Left colon (tissue), 2 donors: ENCODE measurements at regions not wholly inside any gene's neighbourhood (a gene's known extent, or its start where the extent isn't known, plus 50 kb on each side); places are given as distances from the start of the nearest gene placed in this dataset.

Experiments used
- ATAC-seq: fragments of 200-7000 bp; cut with Tn5 transposase; one replicate; pipeline ENCODE4 v1.9.1; 2020; ENCODE audit warnings: mild to moderate bottlenecking, moderate library complexity
- DNase-seq, 2 donors: peaks; one replicate each; pipeline ENCODE4 v3.0.0-alpha.2; 2020
- intact Hi-C, 2 donors: fragments of 100-400 bp; cut with DNase I in 1 of 2; cut with micrococcal nuclease in 1 of 2; formaldehyde crosslinking; loops; one replicate each; pipeline versions ENCODE4 v1.11.2 to v1.14.0; 2022; cut with DNase I, micrococcal nuclease
- donor health status: DM: no; HTN: no; CAD: no.
- donor health status: DM: yes; HTN: yes; CAD: no.

DNA sequence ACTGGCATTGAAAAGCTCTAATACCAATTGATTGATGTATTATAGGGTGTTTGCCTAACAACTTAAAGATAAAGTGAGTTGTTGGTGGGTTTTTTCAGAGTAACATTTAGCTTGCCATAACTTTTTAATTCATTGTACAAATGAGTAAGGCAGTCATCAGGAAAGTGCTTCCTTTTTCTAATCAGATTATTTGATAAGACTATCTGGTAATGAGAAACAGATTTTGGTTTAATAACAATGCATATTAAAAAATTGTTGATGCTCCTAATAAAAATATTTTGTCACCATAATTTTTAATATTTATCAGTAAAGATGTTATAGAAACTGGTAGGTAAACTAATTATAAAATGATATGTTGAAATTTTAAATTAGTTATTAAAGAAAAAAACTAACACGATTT, 51.3 kb downstream of the BLTP1 start:
- no peak for ATAC-seq
- no peak for DNase-seq
- intact Hi-C loops = no loop called here

DNA sequence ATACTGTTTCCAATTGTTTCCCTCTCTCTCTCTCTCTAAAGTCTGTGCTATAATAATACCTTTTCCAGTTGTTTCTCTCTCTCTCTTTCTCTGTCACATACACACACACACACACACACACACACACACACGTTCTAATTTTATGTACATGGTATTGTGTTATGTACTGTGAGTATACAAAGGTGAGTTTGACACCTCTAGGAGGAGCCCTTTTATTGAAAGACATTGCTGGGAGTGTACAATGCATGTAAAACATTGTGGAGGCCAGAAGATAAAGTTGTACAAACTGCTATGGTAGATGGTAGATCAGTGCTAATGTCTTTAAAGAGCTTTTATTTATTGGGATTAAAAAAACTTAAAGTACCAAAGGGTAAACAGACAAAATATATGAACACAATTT, 53.6 kb downstream of the BLTP1 start:
- intact Hi-C loops = no loop called here
- peak; percentile 76 for ATAC-seq
- no peak for DNase-seq

DNA sequence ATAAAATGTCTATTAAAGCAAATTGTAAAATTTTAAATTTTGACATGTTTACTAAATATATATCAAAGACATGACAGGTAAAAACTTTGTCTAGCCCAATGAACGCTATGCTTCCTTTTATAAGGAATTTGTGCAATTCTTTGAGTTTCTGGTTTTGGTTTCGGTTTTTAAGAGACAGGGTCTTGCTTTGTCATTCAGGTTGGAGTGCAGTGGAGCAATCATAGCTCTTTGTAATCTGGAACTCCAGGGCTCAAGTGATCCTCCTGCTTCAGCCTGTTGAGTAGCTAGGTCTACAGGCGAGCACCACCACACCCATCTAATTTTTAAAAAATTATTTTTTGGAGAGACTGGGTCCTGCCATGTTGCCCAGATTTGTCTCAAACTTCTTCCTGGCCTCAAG, 60.7 kb downstream of the BLTP1 start:
- intact Hi-C loops = no loop called here
- ATAC-seq = no peak
- no peak for DNase-seq

DNA sequence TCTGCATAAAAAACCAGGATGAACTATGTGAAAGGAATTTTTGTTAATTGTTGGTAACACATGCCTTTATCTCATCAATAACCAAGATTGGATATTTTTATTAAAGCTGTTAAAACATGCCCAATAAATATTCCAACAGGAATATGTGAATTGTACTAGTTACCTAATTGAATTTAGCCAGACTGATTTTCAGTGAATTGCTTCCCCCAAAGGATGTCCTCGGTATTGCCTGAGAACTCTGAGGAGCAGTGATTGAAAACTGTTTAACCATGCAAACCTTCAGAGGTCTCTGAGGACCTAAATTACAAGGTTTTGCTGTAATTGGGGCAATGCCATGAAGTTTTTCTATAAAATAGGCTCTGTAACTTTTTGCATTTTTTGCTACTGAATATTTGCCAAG, 66.6 kb downstream of the BLTP1 start:
- intact Hi-C loops = no loop called here
- DNase-seq = no peak
- ATAC-seq = peak; percentile 53

DNA sequence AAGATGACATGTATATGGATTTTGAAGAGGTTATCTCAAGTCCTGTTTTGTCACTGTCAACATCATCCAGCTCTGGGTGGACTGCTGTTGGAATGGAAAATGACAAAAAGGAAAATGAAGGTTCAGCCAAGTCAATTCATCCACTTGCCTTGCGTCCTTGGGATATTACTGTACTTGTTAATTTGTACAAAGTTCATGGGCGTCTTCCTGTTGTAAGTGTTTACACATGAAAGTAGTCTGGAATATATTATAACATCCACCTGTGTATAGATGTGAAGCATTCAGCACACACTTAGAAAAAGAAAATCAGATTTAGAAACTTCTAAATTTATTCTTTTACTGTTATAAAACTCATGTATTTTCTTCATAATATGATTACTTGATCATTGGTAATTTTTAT, 67.2 kb downstream of the BLTP1 start:
- intact Hi-C loops = no loop called here
- ATAC-seq (peak; percentile 87), DNase-seq (no peak)

DNA sequence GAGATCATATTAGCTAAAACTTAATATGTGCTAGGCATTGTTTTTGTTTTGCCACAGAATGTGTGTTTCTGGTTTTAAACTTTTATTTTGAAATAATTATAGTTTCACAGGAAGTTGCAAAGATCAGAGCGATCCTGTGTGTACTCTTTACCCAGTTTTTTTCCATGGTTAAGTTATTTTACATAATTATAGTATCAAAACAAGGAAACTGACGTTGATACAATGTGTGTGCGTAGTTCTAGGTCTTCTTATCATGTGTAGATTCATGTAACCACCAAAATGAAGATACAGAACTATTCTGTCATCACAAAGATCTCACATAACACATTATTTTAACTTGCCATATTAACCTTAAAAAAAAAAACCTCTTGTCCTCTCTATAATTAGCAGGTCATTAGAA, 69.2 kb downstream of the BLTP1 start:
- intact Hi-C loops = no loop called here
- no peak for ATAC-seq

DNA sequence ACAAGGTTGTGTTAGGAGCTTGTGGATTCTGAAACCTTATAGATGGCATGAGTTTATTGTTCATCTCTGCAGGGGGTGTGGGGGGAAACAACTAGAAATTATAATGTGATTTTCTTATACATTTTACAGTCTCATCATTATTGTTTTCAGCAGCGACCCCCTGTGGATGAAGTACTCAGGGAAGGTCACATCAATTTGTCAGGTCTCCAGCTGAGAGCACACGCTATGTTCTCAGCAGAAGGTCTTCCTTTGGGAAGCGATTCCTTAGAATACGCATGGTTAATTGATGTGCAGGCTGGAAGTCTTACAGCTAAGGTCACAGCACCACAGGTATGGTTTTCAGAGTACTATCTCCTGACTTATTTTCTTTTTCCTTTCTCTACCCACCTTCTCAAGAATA, 72.2 kb downstream of the BLTP1 start:
- DNase-seq (no peak), ATAC-seq (no peak)
- intact Hi-C loops = no loop called here

More for the DNA sequence above, 69.2 kb downstream of the BLTP1 start:
- no peak for DNase-seq

DNA sequence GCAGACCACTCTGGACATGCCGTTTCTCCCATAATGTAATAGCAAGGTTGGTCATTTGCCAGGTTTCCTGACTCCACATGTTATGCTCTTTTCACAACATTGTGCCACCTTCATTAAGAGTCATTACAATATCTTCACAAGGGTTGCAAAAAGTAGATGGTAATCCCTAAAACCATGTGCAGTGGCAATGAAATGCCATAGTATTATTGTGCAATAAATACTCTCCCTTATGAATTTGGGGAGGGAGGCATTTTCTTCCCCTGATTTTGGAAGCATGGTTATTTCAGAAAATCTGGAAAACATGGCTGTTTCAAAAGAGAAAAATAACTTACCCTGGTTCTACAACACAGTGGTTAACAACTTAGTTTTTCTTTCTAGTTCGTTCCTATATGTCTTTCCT, 75.1 kb downstream of the BLTP1 start:
- DNase-seq (no peak), ATAC-seq (no peak)
- intact Hi-C loops = no loop called here

DNA sequence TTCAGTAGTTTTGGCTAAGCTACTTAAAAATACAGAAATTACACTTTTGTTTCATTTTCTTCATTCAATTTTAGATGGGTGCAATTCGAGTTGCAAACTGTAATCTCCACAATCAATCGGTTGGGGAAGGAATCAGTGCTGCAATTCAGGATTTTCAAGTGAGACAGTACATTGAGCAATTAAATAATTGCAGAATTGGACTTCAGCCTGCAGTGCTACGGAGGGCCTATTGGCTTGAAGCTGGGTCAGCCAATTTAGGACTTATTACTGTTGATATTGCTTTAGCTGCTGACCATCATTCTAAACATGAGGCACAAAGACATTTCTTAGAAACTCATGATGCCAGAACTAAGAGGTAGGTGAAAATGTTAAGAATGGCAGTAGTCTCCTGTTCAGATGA, 77.7 kb downstream of the BLTP1 start:
- intact Hi-C loops = no loop called here
- ATAC-seq (no peak), DNase-seq (no peak)

DNA sequence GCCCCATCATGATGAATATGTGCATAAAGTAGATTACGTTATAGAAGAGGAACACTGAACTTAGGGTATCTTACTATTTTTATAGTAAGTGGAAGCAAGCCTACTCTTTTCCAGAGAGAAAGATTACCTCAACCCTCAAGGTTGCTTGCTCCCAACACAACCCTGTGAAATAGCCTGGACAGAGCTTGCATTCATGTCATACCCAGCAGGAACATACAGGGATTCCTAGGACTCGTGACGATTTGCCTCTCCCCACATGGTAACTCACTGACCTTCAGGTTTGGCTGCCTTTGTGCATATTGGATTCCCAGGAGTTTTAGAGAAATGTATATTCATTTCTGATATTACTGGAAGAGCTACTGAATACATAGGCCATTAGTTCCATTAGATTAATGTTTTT, 80.5 kb downstream of the BLTP1 start:
- DNase-seq = no peak
- no peak for ATAC-seq
- intact Hi-C loops = no loop called here

DNA sequence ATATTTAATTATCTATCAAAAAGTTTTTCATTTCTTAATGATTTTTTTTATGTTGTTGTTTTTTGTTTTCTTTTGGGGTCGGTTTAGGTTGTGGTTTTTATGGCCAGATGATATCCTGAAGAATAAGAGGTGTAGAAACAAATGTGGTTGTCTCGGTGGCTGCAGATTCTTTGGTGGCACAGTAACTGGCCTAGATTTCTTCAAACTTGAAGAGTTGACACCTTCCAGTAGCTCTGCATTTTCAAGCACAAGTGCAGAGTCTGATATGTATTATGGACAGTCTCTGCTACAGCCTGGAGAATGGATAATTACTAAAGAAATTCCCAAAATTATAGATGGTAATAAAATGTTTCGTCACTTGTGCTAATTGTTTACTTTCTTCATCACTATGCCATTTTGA, 82.6 kb downstream of the BLTP1 start:
- intact Hi-C loops = no loop called here
- no peak for ATAC-seq
- DNase-seq = no peak

DNA sequence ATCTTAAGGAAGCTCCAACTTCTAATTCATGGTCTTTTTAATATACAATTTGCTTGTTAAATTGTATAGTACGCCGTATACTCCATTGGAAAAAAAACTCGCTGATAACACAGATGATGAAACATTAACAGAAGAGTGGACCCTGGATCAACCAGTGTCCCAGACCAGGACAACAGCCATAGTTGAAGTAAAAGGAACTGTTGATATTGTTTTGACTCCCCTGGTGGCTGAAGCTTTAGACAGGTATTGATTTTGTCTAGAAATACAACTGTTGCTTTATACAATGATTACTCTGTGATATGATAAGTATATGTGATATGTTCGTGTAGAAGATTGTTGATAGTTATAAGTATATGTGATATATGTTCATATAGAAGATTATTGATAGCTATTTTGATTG, 91.7 kb downstream of the BLTP1 start:
- ATAC-seq (no peak), DNase-seq (no peak)
- intact Hi-C loops = no loop called here

DNA sequence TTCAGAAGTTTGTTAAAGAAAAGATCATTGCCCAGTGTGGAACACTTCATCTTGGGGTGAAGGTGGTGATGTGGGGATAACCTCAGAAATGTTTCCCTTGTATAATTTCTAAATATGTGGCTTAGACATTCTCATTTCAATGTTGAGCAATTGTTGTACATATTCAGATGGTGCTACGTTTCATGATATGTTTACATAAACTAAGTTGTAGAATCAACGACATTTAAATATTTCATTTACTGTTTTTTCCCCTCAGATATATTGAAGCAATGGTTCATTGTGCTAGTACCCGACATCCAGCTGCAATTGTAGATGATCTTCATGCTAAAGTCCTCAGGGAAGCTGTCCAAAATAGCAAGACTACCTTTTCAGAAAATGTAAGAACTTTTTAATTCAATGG, 92.6 kb downstream of the BLTP1 start:
- DNase-seq = no peak
- intact Hi-C loops = no loop called here
- ATAC-seq = no peak

DNA sequence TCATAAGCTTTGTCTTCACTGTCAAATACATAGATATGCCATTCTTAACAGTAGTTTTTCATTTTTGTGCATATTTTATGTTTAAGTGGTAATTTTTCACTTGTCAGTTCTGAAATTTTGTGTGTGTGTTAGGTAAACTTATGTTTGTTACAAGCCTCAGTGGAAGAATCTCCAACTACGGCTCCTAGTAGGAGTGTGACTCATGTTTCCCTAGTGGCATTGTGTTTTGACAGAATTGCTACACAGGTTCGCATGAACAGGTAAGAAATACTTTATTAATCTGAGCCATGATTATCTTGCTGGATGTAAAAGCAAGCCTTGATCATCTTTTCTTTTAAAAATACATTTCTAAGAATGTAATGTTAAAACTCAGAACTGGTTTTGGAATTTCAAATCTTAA, 94.4 kb downstream of the BLTP1 start:
- DNase-seq = no peak
- no peak for ATAC-seq
- intact Hi-C loops = no loop called here

DNA sequence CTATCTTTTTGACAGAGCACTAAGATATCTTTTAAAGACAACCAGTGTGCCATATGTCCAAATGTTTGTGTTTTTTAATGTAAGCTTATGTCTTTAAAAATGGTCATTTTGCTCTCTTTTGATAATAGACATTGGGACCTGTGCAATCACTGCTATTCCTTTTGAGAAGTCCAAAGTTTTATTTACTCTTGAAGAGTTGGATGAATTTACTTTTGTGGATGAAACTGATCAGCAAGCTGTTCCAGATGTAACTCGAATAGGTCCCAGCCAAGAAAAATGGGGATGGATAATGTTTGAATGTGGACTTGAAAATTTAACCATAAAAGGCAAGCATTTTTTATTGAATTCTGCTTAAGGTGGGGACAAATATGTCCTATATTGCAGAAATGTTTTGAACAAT, 97.2 kb downstream of the BLTP1 start:
- intact Hi-C loops = no loop called here
- DNase-seq = no peak
- no peak for ATAC-seq

DNA sequence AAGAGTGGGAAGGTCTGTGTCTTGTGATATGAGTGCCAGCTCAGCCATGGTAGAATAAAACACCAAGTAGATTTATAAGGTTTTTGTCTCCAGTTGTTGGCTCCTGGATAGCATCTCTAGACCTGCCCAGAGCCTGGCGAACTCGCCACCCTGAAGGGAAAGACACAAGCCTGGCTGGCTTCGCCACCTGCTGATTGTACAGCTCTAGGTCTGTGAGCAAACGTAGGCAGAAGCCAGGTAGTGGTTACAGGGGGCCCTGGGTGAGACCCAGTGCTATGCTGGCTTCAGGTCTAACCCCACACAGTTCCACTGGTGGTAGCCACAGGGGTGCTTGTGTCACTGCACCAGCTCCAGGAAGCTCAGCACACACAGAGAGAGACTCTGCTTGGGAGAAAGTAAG, 100.5 kb downstream of the BLTP1 start:
- intact Hi-C loops = no loop called here

DNA sequence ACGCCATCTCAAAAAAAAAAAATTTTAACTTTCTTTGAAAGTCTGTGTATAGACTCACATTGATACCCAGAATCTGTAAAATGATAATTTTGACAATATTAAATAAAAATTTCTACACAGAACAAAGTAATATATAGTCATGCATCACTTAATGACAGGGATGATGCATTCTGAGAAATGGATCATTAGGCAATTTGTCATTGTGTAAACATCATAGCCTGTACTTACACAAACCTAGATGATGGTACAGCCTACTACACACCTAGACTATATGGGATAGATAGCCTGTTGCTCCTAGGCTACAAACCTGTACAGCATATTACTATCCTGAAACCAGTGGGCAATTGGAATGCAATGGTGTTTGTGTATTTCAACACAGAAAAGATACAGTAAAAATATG, 107.7 kb downstream of the BLTP1 start:
- no peak for DNase-seq
- ATAC-seq = no peak
- intact Hi-C loops = no loop called here

More for the DNA sequence above, 100.5 kb downstream of the BLTP1 start:
- ATAC-seq (no peak), DNase-seq (no peak)

DNA sequence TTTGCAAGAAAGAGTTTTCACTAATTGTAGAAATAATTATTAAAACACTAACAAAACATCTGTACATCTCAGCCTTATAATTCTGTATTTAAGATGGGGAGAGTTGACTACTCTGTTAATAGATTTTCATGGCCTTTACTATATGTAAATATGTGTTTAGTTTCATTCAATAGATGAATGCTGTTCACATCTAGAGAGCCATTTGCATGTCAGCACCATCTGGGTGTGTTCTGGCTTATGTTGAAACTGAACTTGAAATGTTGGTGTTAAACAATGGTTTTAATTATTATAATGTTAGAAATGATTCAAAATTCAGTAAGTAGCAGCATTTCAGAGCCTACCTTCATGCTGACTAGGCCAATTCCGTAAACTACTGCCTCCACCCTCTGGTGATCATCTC, 102.5 kb upstream of the ADAD1 start:
- ATAC-seq = no peak

DNA sequence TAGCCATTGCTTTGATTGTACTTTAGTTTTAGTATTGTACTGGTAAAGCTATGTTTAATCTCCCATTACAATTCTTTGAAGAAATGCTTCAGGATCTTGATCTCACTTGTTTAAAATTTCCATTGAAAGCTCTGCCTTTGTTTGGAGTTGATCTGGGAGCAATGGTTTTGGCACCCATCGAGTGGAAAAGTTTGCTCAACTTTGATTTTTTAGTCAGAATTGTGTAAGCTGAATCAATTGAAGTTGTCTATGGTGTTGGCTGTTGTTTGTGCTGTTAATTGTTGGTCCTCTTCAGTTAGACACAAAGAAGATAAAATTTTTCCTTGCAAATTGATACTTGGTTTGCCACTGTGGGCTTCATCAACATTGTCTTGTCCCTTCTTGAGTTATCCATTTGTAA, 99.8 kb upstream of the ADAD1 start:
- intact Hi-C loops = no loop called here
- ATAC-seq (no peak), DNase-seq (no peak)

More for the DNA sequence above, 102.5 kb upstream of the ADAD1 start:
- intact Hi-C loops = no loop called here
- DNase-seq = no peak

DNA sequence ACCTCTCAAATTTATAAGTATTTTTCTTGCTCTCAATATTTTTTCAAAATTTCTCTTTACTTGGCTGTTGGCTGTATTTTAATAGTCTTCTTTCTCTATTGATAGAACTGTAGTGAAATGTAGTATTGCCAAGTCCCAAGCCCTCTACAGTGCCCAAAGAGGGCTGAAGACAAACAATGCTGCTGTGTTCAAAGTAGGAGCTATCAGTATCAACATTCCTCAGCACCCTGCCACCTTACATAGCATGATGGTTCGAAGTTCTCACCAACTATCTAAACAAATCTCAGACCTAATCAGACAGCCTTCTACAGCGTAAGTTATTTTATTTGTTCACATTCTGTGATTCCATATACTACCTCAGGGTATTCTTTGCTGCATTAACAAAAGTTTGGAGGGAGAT, 99.1 kb upstream of the ADAD1 start:
- no peak for DNase-seq
- intact Hi-C loops = no loop called here
- ATAC-seq = no peak

DNA sequence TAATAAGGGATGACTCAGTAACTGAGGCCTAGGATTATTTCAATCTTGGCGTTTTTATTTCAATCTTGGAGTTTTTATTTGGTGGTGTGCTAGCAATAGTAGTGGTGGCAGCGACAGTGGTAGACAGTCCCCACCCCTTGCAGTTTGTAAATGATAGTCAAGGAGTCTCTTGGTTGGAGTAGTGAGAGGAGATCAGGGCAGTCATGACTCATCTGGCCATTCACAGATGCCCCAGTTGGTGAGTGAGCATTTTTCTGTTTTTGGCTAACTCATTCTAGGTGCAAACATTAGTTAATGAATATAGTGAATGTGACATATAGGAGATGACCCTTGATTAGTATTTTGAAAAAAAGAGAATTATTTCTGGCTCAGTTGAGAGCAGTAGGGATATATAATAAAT, 93.5 kb upstream of the ADAD1 start:
- intact Hi-C loops = no loop called here
- ATAC-seq (no peak), DNase-seq (no peak)
